Endodermal cell (in vitro differentiated cells): ENCODE measurements at regions not wholly inside any gene's neighbourhood (a gene's known extent, or its start where the extent isn't known, plus 50 kb on each side); places are given as distances from the start of the nearest gene placed in this dataset. TPM values are rescaled to one million over a fixed set of nuclear protein-coding genes. Genes with fewer than 3 reads are reported as not detected.
A peak's percentile ranks its signal among the peaks of the same experiment; 100 is the strongest.

Experiments
- DNase-seq: peaks from one replicate; pipeline ENCODE4 v3.0.0-alpha.2; 2017
- H3K27ac ChIP-seq: 2 replicates; pipeline ENCODE4 v1.5.1; 2013; ENCODE audit warnings: mild to moderate bottlenecking, low read depth, low read length, moderate library complexity
- H3K27me3 ChIP-seq: 2 replicates; pipeline ENCODE4 v1.6.1; 2013; ENCODE audit warnings: mild to moderate bottlenecking, low read length, moderate library complexity; ENCODE audit not compliant: insufficient read depth, control insufficient read depth, poor library complexity, severe bottlenecking
- H3K36me3 ChIP-seq: 2 replicates; pipeline ENCODE4 v1.7.0; 2013; ENCODE audit warnings: mild to moderate bottlenecking, low read length, moderate library complexity; ENCODE audit not compliant: control insufficient read depth, insufficient read depth
- H3K4me1 ChIP-seq: one replicate; pipeline ENCODE4 v1.7.0; 2013; ENCODE audit warnings: low read length; ENCODE audit not compliant: control insufficient read depth, insufficient read depth
- H3K4me3 ChIP-seq: 2 replicates; pipeline ENCODE4 v1.5.1; 2013; ENCODE audit warnings: mild to moderate bottlenecking, low read length, moderate library complexity
- H3K9ac ChIP-seq: 2 replicates; pipeline ENCODE4 v1.6.1; 2013; ENCODE audit warnings: mild to moderate bottlenecking, low read length, moderate library complexity; ENCODE audit not compliant: poor library complexity, severe bottlenecking; ENCODE audit errors: extremely low read depth
- H3K9me3 ChIP-seq: 2 replicates; pipeline ENCODE4 v1.6.1; 2013; ENCODE audit warnings: mild to moderate bottlenecking, low read length, moderate library complexity; ENCODE audit not compliant: control insufficient read depth
- H3K27ac Mint-ChIP-seq: 2 replicates; pipeline ENCODE4 v1.8.0; 2020; ENCODE audit warnings: mixed read lengths
- H3K27me3 Mint-ChIP-seq: 2 replicates; pipeline ENCODE4 v1.8.0; 2021; ENCODE audit warnings: mild to moderate bottlenecking, mixed read lengths; ENCODE audit not compliant: insufficient read depth
- H3K36me3 Mint-ChIP-seq: 2 replicates; pipeline ENCODE4 v1.8.0; 2020; ENCODE audit warnings: low read depth, mixed read lengths
- H3K4me1 Mint-ChIP-seq: 2 replicates; pipeline ENCODE4 v1.8.0; 2020; ENCODE audit warnings: mixed read lengths
- H3K4me3 Mint-ChIP-seq: 2 replicates; pipeline ENCODE4 v1.8.0; 2020; ENCODE audit warnings: mild to moderate bottlenecking, moderate library complexity, mixed read lengths
- H3K9me3 Mint-ChIP-seq: 2 replicates; pipeline ENCODE4 v1.8.0; 2020; ENCODE audit warnings: mild to moderate bottlenecking, mixed read lengths
- CTCF ChIP-seq: fragments of 200-600 bp; sonication (generic); conservative IDR thresholded peaks from 2 replicates; pipeline ENCODE4 v1.5.0; 2021; ENCODE audit warnings: antibody characterized with exemption, mild to moderate bottlenecking
- WGBS, 2 experiments: methylation state at CpG; one replicate each; pipeline versions ENCODE4 v1.1.5 to v1.1.7; 2013; ENCODE audit warnings: missing lambda C conversion rate in 2 of 2, mixed read lengths in 1 of 2; ENCODE audit not compliant: insufficient coverage in 1 of 2, insufficient read length in 1 of 2; 5-methylcytosine and 5-hydroxymethylcytosine counted together
- microRNA-seq: library from miRNA; unstranded; fragments of <30 nt; microRNA quantifications from one replicate; pipeline ENCODE4 v1.2.0, GENCODE V29; 2020; ENCODE audit warnings: borderline microRNAs expressed

GRCh38 chr11:24422376-24422775 lies 74.5 kb upstream of the LUZP2 start:
- no peaks in the 10 kb centered on the region for H3K36me3 Mint-ChIP-seq
- no peak for DNase-seq
- no peaks in the 10 kb centered on the region for H3K27me3 Mint-ChIP-seq
- H3K9me3 Mint-ChIP-seq: no peaks in the 10 kb centered on the region
- Histone ChIP-seq H3K9ac (no peak overlapping the region), H3K4me1 (no peaks in the 10 kb centered on the region), H3K27ac (no peak overlapping the region), H3K4me3 (no peak overlapping the region), H3K27me3 (no peaks in the 10 kb centered on the region), H3K36me3 (no peaks in the 10 kb centered on the region), H3K9me3 (no peaks in the 10 kb centered on the region)
- no peaks in the 10 kb centered on the region for H3K4me1 Mint-ChIP-seq
- no peak for TF ChIP-seq CTCF
- H3K4me3 Mint-ChIP-seq: no peak overlapping the region
- WGBS, 2 experiments: 44 to 73% methylated on average over 1 of the region's 1 CpG
- no peak overlapping the region for H3K27ac Mint-ChIP-seq

DNA sequence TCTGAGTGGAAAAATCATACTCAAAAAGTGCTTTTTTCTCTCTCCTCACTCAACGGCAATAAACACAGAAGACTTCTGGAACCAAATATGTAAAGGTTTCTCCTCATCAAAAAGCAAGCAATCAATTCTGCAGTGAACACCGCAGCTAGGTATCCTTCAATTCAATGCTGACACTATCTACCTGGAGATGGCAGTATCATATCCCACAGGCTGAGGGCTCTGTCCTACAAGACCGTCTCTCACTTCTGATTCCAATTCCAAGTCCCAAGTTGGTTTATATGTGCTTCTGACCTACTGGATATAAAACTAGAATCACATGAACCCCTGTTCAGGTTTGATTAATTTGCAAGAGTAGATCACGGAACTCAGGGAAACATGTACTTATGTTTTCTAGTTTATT lies 59.7 kb upstream of the LUZP2 start:
- peak; percentile 66 for TF ChIP-seq CTCF
- no peak overlapping the region for H3K27ac Mint-ChIP-seq
- 79 to 90% methylated on average over 2 to 4 of the region's 4 CpGs for WGBS, 2 experiments
- H3K27me3 Mint-ChIP-seq: no peaks in the 10 kb centered on the region
- H3K9me3 Mint-ChIP-seq: no peaks in the 10 kb centered on the region
- Histone ChIP-seq H3K9ac (no peak overlapping the region), H3K4me3 (no peak overlapping the region), H3K36me3 (no peaks in the 10 kb centered on the region), H3K27me3 (no peaks in the 10 kb centered on the region), H3K27ac (no peak overlapping the region), H3K4me1 (no peaks in the 10 kb centered on the region), H3K9me3 (no peaks in the 10 kb centered on the region)
- H3K4me3 Mint-ChIP-seq: no peak overlapping the region
- no peak for DNase-seq
- no peaks in the 10 kb centered on the region for H3K4me1 Mint-ChIP-seq
- no peaks in the 10 kb centered on the region for H3K36me3 Mint-ChIP-seq

Small RNA genes lying in the stretch of these regions (microRNA-seq; reads per million reads assigned to microRNA genes)
- not detected for gene MIR8054
